ENCODE measurements at regions not wholly inside any gene's neighbourhood (a gene's known extent, or its start where the extent isn't known, plus 50 kb on each side); places are given as distances from the start of the nearest gene placed in this dataset.

DNA sequence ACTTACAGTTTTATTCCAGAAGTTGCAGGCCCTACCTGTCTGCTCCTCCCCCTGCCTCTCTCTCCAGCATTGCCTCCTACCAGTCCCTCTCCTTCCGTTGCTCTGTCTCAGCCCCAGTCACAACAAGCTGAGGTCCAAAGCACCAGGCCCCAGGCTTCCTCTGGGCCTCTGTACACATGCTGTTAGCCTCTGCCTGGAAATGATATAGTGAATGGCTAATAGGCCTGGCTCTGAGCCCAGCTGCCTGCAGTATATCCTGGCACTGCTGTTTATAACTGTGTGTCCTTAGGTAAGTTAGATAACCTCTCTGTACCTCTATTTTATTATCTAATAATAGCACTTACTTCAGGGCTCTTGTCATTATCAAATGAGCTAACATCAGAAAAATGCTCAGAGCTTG lies 114.9 kb upstream of the PWP1 start:
- no peak overlapping the region for H2BK120ac ChIP-seq (replicated peaks; ENCODE audit: low read depth, low read length)
- H3K9me3 ChIP-seq (ENCODE audit: insufficient read depth in 2 of 2, low read depth in 1 of 2, low read length in 1 of 2) = 0 out of 4 replicates have a peak, but pooled peaks cover 0 to 7% of the 10 kb centered on the region in 2 experiments
- no peak overlapping the region for H3K18ac ChIP-seq (ENCODE audit: extremely low read depth, low read length)
- H3K36me3 ChIP-seq (ENCODE audit: control insufficient read depth in 2 of 4, insufficient read depth in 4 of 4, low read length in 3 of 4) = no peaks in the 10 kb centered on the region
- H3K14ac ChIP-seq (ENCODE audit: insufficient read length) = no peak overlapping the region
- H3K9ac ChIP-seq (replicated peaks in 1 of 4; ENCODE audit: extremely low read depth in 1 of 4, low read depth in 3 of 4, low read length in 3 of 4) = no peak overlapping the region
- H4K5ac ChIP-seq (ENCODE audit: insufficient read length, low read depth, low read length) = no peak overlapping the region
- ChIA-PET POLR2A (ENCODE audit: partially characterized antibody) (interaction anchor here (0.6 kb wide), 1 partner anchor 86 kb away, joined by 4 read pairs; no protein-coding TSS in a partner anchor), CTCF (ENCODE audit: partially characterized antibody) (interaction anchor here (0.5 to 2.3 kb wide), 6 partner anchors 9 to 165 kb away, joined by 3 to 8 read pairs (median 4); no protein-coding TSS in a partner anchor)
- no peak overlapping the region for H3K27ac ChIP-seq (ENCODE audit: low read depth, low read length)
- peaks cover 2% of the 10 kb centered on the region; the same call in 1 of the 2 replicates for H3K23me2 ChIP-seq (ENCODE audit: low read depth, low read length)
- H3K4ac ChIP-seq (replicated peaks; ENCODE audit: insufficient read length, low read depth, low read length) = no peak overlapping the region
- H4K8ac ChIP-seq (ENCODE audit: extremely low read depth, insufficient read depth, low read length) = no peak overlapping the region
- DNase-seq (ENCODE audit: low read depth in 1 of 2, low spot score in 2 of 2) = no peak
- no peak overlapping the region for H3K4me3 ChIP-seq (ENCODE audit: extremely low read depth in 1 of 4, insufficient read depth in 2 of 4, low read depth in 3 of 4, low read length in 4 of 4)
- H2BK5ac ChIP-seq (ENCODE audit: low read depth, low read length) = no peak overlapping the region
- H3K23ac ChIP-seq (ENCODE audit: insufficient read length) = no peak overlapping the region
- no peak overlapping the region for H2BK12ac ChIP-seq (ENCODE audit: low read depth, low read length)
- WGBS, 2 experiments (ENCODE audit: extremely low coverage in 1 of 2, insufficient coverage in 1 of 2, insufficient read length in 1 of 2, insufficient replicate concordance in 2 of 2, low coverage in 1 of 2, low lambda C conversion rate in 2 of 2, missing lambda C conversion rate in 1 of 2) = 80% methylated on average over 1 of the region's 1 CpG; no CpG with 5 or more reads in 1 of the 2 experiments
- H4K91ac ChIP-seq (replicated peaks; ENCODE audit: insufficient read length, low read length) = no peak overlapping the region
- no peak overlapping the region for H2BK15ac ChIP-seq (ENCODE audit: low read length)
- no peaks in the 10 kb centered on the region for H3K79me1 ChIP-seq (ENCODE audit: low read depth, low read length)
- H3K56ac ChIP-seq (replicated peaks; ENCODE audit: insufficient read length, low read depth, low read length) = no peak overlapping the region
- no peak overlapping the region for H2AK5ac ChIP-seq (ENCODE audit: low read depth, low read length)
- no peak overlapping the region for H2AFZ ChIP-seq (ENCODE audit: low read length)
- no peaks in the 10 kb centered on the region for H3K27me3 ChIP-seq (replicated peaks in 1 of 4; ENCODE audit: control insufficient read depth in 3 of 4, extremely low read depth in 1 of 4, insufficient read depth in 3 of 4, low read length in 3 of 4)
- no peak overlapping the region for H2BK20ac ChIP-seq (ENCODE audit: low read length)
- H3K4me2 ChIP-seq (ENCODE audit: insufficient read depth in 1 of 2, low read depth in 2 of 2, low read length in 2 of 2) = no peak overlapping the region
- no peak for TF ChIP-seq GABPA (IDR thresholded peaks at IDR 0.05; ENCODE audit: borderline replicate concordance, insufficient read depth, low read length)
- TF ChIP-seq CBX5 (IDR thresholded peaks at IDR 0.05; ENCODE audit: low read depth, low read length) = no peak
- TF ChIP-seq TAF7 (optimal IDR thresholded peaks at IDR 0.05; ENCODE audit: borderline replicate concordance, low read depth, low read length) = no peak
- TF ChIP-seq KDM5A (IDR thresholded peaks at IDR 0.05; ENCODE audit: low read length) = no peak
- no peak for TF ChIP-seq FOSL1 (IDR thresholded peaks at IDR 0.05; ENCODE audit: insufficient read depth, low read depth, low read length)
- TF ChIP-seq SRF (IDR thresholded peaks at IDR 0.05; ENCODE audit: low read depth, low read length) = no peak
- no peak for TF ChIP-seq POU5F1 (IDR thresholded peaks at IDR 0.05; ENCODE audit: low read depth, low read length)
- TF ChIP-seq PHF8 (conservative IDR thresholded peaks at IDR 0.05; ENCODE audit: low read depth, low read length) = no peak
- TF ChIP-seq RNF2 (IDR thresholded peaks at IDR 0.05; ENCODE audit: borderline replicate concordance, low read depth, low read length, missing control alignments, poor library complexity, severe bottlenecking) = no peak
- no peak for FAIRE-seq
- no peaks in the 10 kb centered on the region for H4K20me1 ChIP-seq (replicated peaks in 1 of 2; ENCODE audit: control insufficient read depth in 1 of 2, insufficient read depth in 2 of 2, low read length in 2 of 2)
- no peaks in the 10 kb centered on the region for H3K4me1 ChIP-seq (replicated peaks in 1 of 4; ENCODE audit: control insufficient read depth in 3 of 4, insufficient read depth in 4 of 4, low read length in 3 of 4)
- H3K79me2 ChIP-seq (ENCODE audit: control insufficient read depth in 1 of 2, insufficient read depth in 2 of 2, low read length in 2 of 2) = no peaks in the 10 kb centered on the region

Measured in H1 (cell line).